ENCODE measurements at regions not wholly inside any gene's neighbourhood (a gene's known extent, or its start where the extent isn't known, plus 50 kb on each side); places are given as distances from the start of the nearest gene placed in this dataset.
"Not testable (repeated sequence)": the region's sequence is repeated elsewhere in the genome, so short reads cannot be mapped to it uniquely, and the experiment has no call there.

GRCh38 chr1:146704162-146704724 is 233.9 kb upstream of the NBPF12 start:
- H3F3A ChIP-seq (ENCODE audit: insufficient read depth); H2AFZ ChIP-seq (ENCODE audit: low read depth, low read length, severe bottlenecking); H3K27ac ChIP-seq (ENCODE audit: low read depth, low read length); H3K79me2 ChIP-seq (ENCODE audit: insufficient read depth, low read length); H3K9ac ChIP-seq (ENCODE audit: low read length); H3K4me3 ChIP-seq (ENCODE audit: insufficient read depth, low read length, poor library complexity, severe bottlenecking); H3K27me3 ChIP-seq (ENCODE audit: low read length); H3K9me2 ChIP-seq (replicated peaks; ENCODE audit: insufficient read depth, low read length); H3K4me2 ChIP-seq (ENCODE audit: low read depth, low read length, poor library complexity, severe bottlenecking); H3K9me3 ChIP-seq (ENCODE audit: insufficient read depth, low read length); H4K20me1 ChIP-seq (ENCODE audit: low read depth, low read length); H3K36me3 ChIP-seq (ENCODE audit: low read length): not testable (repeated sequence)

- not testable (repeated sequence) for H3K4me3 ChIP-seq (ENCODE audit: insufficient read depth, low read length, poor library complexity, severe bottlenecking); H3K9me2 ChIP-seq (replicated peaks; ENCODE audit: insufficient read depth, low read length); H2AFZ ChIP-seq (ENCODE audit: low read depth, low read length, severe bottlenecking); H3K9ac ChIP-seq (ENCODE audit: low read length); H3F3A ChIP-seq (ENCODE audit: insufficient read depth); H3K4me2 ChIP-seq (ENCODE audit: low read depth, low read length, poor library complexity, severe bottlenecking); H3K27ac ChIP-seq (ENCODE audit: low read depth, low read length); H3K79me2 ChIP-seq (ENCODE audit: insufficient read depth, low read length); H3K36me3 ChIP-seq (ENCODE audit: low read length); H3K9me3 ChIP-seq (ENCODE audit: insufficient read depth, low read length); H3K27me3 ChIP-seq (ENCODE audit: low read length); H4K20me1 ChIP-seq (ENCODE audit: low read depth, low read length)
Observed at GRCh38 chr1:146701320-146701719, 236.8 kb upstream of the NBPF12 start.

DNA sequence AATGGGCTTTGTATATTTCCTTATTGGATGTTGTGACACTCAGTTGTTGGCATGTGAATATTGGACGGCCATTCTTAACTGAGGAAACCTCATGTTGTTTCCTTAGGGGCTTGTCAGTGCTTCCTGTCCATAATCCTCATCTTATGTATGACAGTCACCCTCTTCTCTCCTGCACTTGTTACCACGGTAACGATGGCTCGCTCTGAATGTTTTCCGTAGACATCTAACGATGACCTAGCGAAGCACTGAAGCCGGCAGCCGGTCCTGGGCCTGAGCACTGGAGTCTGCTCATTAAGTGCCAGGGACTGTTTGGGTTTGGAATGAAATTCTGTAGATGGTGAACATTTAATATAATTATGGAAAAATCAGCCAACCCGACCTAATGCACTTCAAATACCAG is 242.7 kb upstream of the NBPF12 start:
- not testable (repeated sequence) for H3K9me2 ChIP-seq (replicated peaks; ENCODE audit: insufficient read depth, low read length); H3K79me2 ChIP-seq (ENCODE audit: insufficient read depth, low read length); H3K27ac ChIP-seq (ENCODE audit: low read depth, low read length); H3K27me3 ChIP-seq (ENCODE audit: low read length); H3K36me3 ChIP-seq (ENCODE audit: low read length); H3K4me3 ChIP-seq (ENCODE audit: insufficient read depth, low read length, poor library complexity, severe bottlenecking); H2AFZ ChIP-seq (ENCODE audit: low read depth, low read length, severe bottlenecking); H3K9ac ChIP-seq (ENCODE audit: low read length); H3F3A ChIP-seq (ENCODE audit: insufficient read depth); H4K20me1 ChIP-seq (ENCODE audit: low read depth, low read length); H3K9me3 ChIP-seq (ENCODE audit: insufficient read depth, low read length); H3K4me2 ChIP-seq (ENCODE audit: low read depth, low read length, poor library complexity, severe bottlenecking)

GRCh38 chr1:146691798-146692197 is 246.3 kb upstream of the NBPF12 start:
- H3K36me3 ChIP-seq (ENCODE audit: low read length); H3K9ac ChIP-seq (ENCODE audit: low read length); H3K4me3 ChIP-seq (ENCODE audit: insufficient read depth, low read length, poor library complexity, severe bottlenecking); H3K27me3 ChIP-seq (ENCODE audit: low read length); H3F3A ChIP-seq (ENCODE audit: insufficient read depth); H3K9me2 ChIP-seq (replicated peaks; ENCODE audit: insufficient read depth, low read length); H3K79me2 ChIP-seq (ENCODE audit: insufficient read depth, low read length); H3K9me3 ChIP-seq (ENCODE audit: insufficient read depth, low read length); H4K20me1 ChIP-seq (ENCODE audit: low read depth, low read length); H3K27ac ChIP-seq (ENCODE audit: low read depth, low read length); H3K4me2 ChIP-seq (ENCODE audit: low read depth, low read length, poor library complexity, severe bottlenecking); H2AFZ ChIP-seq (ENCODE audit: low read depth, low read length, severe bottlenecking): not testable (repeated sequence)

DNA sequence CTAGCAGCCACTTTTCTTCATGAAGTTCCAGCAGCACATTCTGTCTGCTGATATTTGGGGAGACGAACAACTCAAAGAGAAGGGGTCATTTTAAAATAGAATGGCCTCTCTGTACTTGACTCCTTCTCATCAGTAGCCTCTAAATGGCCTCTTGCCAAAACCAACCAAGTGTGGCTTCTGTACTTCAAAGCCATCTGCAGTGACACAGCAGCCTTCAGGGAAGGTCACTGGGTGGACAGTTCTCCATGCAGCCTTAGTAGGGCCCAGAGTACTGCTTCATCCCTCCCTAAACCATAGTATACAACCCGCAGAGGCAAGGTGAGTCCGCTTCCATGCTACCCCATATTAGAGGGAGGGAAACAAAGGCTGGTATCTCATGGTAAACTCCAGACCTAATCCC is 249.2 kb upstream of the NBPF12 start:
- not testable (repeated sequence) for H3K9me2 ChIP-seq (replicated peaks; ENCODE audit: insufficient read depth, low read length); H3K4me2 ChIP-seq (ENCODE audit: low read depth, low read length, poor library complexity, severe bottlenecking); H3K36me3 ChIP-seq (ENCODE audit: low read length); H3F3A ChIP-seq (ENCODE audit: insufficient read depth); H2AFZ ChIP-seq (ENCODE audit: low read depth, low read length, severe bottlenecking); H3K27ac ChIP-seq (ENCODE audit: low read depth, low read length); H4K20me1 ChIP-seq (ENCODE audit: low read depth, low read length); H3K9ac ChIP-seq (ENCODE audit: low read length); H3K27me3 ChIP-seq (ENCODE audit: low read length); H3K4me3 ChIP-seq (ENCODE audit: insufficient read depth, low read length, poor library complexity, severe bottlenecking); H3K9me3 ChIP-seq (ENCODE audit: insufficient read depth, low read length); H3K79me2 ChIP-seq (ENCODE audit: insufficient read depth, low read length)

- H2AFZ ChIP-seq (ENCODE audit: low read depth, low read length, severe bottlenecking); H3F3A ChIP-seq (ENCODE audit: insufficient read depth); H3K9ac ChIP-seq (ENCODE audit: low read length); H3K27ac ChIP-seq (ENCODE audit: low read depth, low read length); H3K27me3 ChIP-seq (ENCODE audit: low read length); H3K4me3 ChIP-seq (ENCODE audit: insufficient read depth, low read length, poor library complexity, severe bottlenecking); H3K79me2 ChIP-seq (ENCODE audit: insufficient read depth, low read length); H3K36me3 ChIP-seq (ENCODE audit: low read length); H3K9me2 ChIP-seq (replicated peaks; ENCODE audit: insufficient read depth, low read length); H3K9me3 ChIP-seq (ENCODE audit: insufficient read depth, low read length); H3K4me2 ChIP-seq (ENCODE audit: low read depth, low read length, poor library complexity, severe bottlenecking); H4K20me1 ChIP-seq (ENCODE audit: low read depth, low read length): not testable (repeated sequence)
Observed at GRCh38 chr1:146686777-146687366, 251.3 kb upstream of the NBPF12 start.

- H3K36me3 ChIP-seq (ENCODE audit: low read length); H3F3A ChIP-seq (ENCODE audit: insufficient read depth); H2AFZ ChIP-seq (ENCODE audit: low read depth, low read length, severe bottlenecking); H3K4me2 ChIP-seq (ENCODE audit: low read depth, low read length, poor library complexity, severe bottlenecking); H4K20me1 ChIP-seq (ENCODE audit: low read depth, low read length); H3K9ac ChIP-seq (ENCODE audit: low read length); H3K27me3 ChIP-seq (ENCODE audit: low read length); H3K9me2 ChIP-seq (replicated peaks; ENCODE audit: insufficient read depth, low read length); H3K79me2 ChIP-seq (ENCODE audit: insufficient read depth, low read length); H3K9me3 ChIP-seq (ENCODE audit: insufficient read depth, low read length); H3K4me3 ChIP-seq (ENCODE audit: insufficient read depth, low read length, poor library complexity, severe bottlenecking); H3K27ac ChIP-seq (ENCODE audit: low read depth, low read length): not testable (repeated sequence)
Observed at GRCh38 chr1:146683126-146683429, 255.0 kb upstream of the NBPF12 start.

DNA sequence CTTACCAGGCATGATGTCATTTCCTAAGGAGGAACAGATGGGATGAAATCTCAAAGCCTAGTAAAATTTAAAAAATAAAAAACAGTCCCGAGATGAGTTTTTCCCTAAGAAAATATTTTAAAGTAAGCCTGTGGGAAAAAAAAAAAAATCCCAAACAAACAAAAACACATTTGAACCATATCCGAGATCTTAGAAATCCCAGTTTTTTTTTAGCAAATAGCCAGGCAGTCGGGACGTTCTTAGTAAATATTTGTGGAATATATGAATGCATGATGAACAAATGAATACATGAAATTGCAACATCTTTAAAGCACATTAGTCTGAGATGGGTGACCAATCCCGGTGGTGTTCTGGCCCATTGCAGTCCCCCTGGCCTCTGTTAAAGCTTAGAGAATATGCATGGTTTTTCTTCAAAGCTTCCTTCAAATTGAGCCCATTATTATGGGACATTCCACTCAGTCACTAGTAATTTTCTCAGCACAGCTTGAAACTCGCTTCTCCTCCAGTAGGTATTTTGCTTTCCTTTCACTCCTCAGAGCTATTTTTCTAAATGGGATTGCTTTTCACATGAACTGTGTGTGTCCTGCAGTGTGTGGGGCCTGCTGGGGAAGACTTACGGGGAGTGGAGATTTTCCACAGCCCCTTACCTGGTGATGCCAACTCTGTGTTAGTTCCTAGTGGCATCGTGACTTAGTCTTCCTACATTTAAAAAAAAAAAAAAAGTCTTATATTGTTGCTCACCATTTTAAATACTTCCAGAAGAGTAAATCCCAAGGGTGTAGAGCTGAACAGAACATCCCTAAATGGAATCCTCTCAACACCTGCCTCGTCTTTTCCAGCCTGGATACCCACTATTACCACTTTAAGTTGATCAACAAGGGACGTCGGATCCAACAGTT is 255.6 kb upstream of the NBPF12 start:
- not testable (repeated sequence) for H3K9me3 ChIP-seq (ENCODE audit: insufficient read depth, low read length); H3K4me3 ChIP-seq (ENCODE audit: insufficient read depth, low read length, poor library complexity, severe bottlenecking); H3K9me2 ChIP-seq (replicated peaks; ENCODE audit: insufficient read depth, low read length); H3K36me3 ChIP-seq (ENCODE audit: low read length); H3K9ac ChIP-seq (ENCODE audit: low read length); H3K79me2 ChIP-seq (ENCODE audit: insufficient read depth, low read length); H3F3A ChIP-seq (ENCODE audit: insufficient read depth); H4K20me1 ChIP-seq (ENCODE audit: low read depth, low read length); H3K27me3 ChIP-seq (ENCODE audit: low read length); H3K27ac ChIP-seq (ENCODE audit: low read depth, low read length); H2AFZ ChIP-seq (ENCODE audit: low read depth, low read length, severe bottlenecking); H3K4me2 ChIP-seq (ENCODE audit: low read depth, low read length, poor library complexity, severe bottlenecking)

All from SU-DHL-6 (cell line).